Fibroblast of skin of abdomen (primary cell): ENCODE measurements at regions not wholly inside any gene's neighbourhood (a gene's known extent, or its start where the extent isn't known, plus 50 kb on each side); places are given as distances from the start of the nearest gene placed in this dataset.
A peak's percentile ranks its signal among the peaks of the same experiment; 100 is the strongest.

ENCODE experiments used
- DNase-seq: peaks from one replicate; pipeline ENCODE4 v3.0.0-alpha.2; 2013

- DNase-seq = no peak
These were observed 401.4 kb upstream of the POU3F3 start for GRCh38 chr2:104452558-104452957.

GRCh38 chr2:104462731-104463130 lies 391.2 kb upstream of the POU3F3 start:
- DNase-seq = no peak

GRCh38 chr2:104465981-104466380 lies 387.9 kb upstream of the POU3F3 start:
- DNase-seq = no peak

GRCh38 chr2:104468846-104469245 lies 385.1 kb upstream of the POU3F3 start:
- DNase-seq = no peak

- no peak for DNase-seq
These were observed 381.8 kb upstream of the POU3F3 start for GRCh38 chr2:104472076-104472475.

GRCh38 chr2:104473546-104473945 lies 380.4 kb upstream of the POU3F3 start:
- no peak for DNase-seq

- no peak for DNase-seq
These were observed 379.2 kb upstream of the POU3F3 start for GRCh38 chr2:104474716-104475115.

- DNase-seq = no peak
These were observed 377.8 kb upstream of the POU3F3 start for GRCh38 chr2:104476075-104476474.

GRCh38 chr2:104476563-104476988 lies 377.3 kb upstream of the POU3F3 start:
- no peak for DNase-seq

- DNase-seq = no peak
These were observed 372.6 kb upstream of the POU3F3 start for GRCh38 chr2:104481341-104481740.

GRCh38 chr2:104487366-104487765 lies 366.5 kb upstream of the POU3F3 start:
- peak; percentile 3 for DNase-seq

- DNase-seq = no peak
These were observed 360.2 kb upstream of the POU3F3 start for GRCh38 chr2:104493698-104494097.

- DNase-seq = no peak
These were observed 352.6 kb upstream of the POU3F3 start for GRCh38 chr2:104501342-104501741.

GRCh38 chr2:104501929-104502328 lies 352.0 kb upstream of the POU3F3 start:
- DNase-seq = no peak

GRCh38 chr2:104502901-104503300 lies 351.0 kb upstream of the POU3F3 start:
- DNase-seq = no peak

- DNase-seq = no peak
These were observed 349.4 kb upstream of the POU3F3 start for GRCh38 chr2:104504331-104505073.

GRCh38 chr2:104518256-104518655 lies 335.7 kb upstream of the POU3F3 start:
- no peak for DNase-seq

GRCh38 chr2:104521247-104521646 lies 332.7 kb upstream of the POU3F3 start:
- DNase-seq = no peak

- DNase-seq = no peak
These were observed 330.0 kb upstream of the POU3F3 start for GRCh38 chr2:104523921-104524320.

- DNase-seq = no peak
These were observed 325.8 kb upstream of the POU3F3 start for GRCh38 chr2:104528101-104528500.

- DNase-seq = no peak
These were observed 322.8 kb upstream of the POU3F3 start for GRCh38 chr2:104531122-104531521.

GRCh38 chr2:104537116-104537515 lies 316.8 kb upstream of the POU3F3 start:
- DNase-seq = no peak

- DNase-seq = no peak
These were observed 315.8 kb upstream of the POU3F3 start for GRCh38 chr2:104538077-104538476.

GRCh38 chr2:104539649-104540048 lies 314.3 kb upstream of the POU3F3 start:
- no peak for DNase-seq

GRCh38 chr2:104545055-104545454 lies 308.9 kb upstream of the POU3F3 start:
- DNase-seq = no peak
